WTC11 (cell line): ENCODE measurements at regions not wholly inside any gene's neighbourhood (a gene's known extent, or its start where the extent isn't known, plus 50 kb on each side); places are given as distances from the start of the nearest gene placed in this dataset.

ENCODE experiments used
- ATAC-seq: fragments of 200-7000 bp; cut with Tn5 transposase; 2 replicates; pipeline ENCODE4 v1.10.0; 2021; ENCODE audit warnings: mild to moderate bottlenecking, moderate library complexity
- CTCF ChIA-PET: fragments of 300-600 bp; sonication (Branson Sonifier 250); formaldehyde crosslinking; loops from one replicate; lab custom pipeline; 2021; ENCODE audit warnings: antibody characterized with exemption; lab: Charles Lee
- POLR2A ChIA-PET: fragments of 350-600 bp; sonication (Branson Sonifier 250); formaldehyde crosslinking; loops from one replicate; lab custom pipeline; 2021; ENCODE audit warnings: antibody characterized with exemption; lab: Charles Lee
- DNase-seq: peaks from one replicate; pipeline ENCODE4 v3.0.0; 2021; ENCODE audit warnings: low spot score
- H3K27ac Mint-ChIP-seq: 2 replicates; pipeline ENCODE4 v1.8.0; 2021; ENCODE audit warnings: mixed read lengths
- H3K27me3 Mint-ChIP-seq: 2 replicates; pipeline ENCODE4 v1.8.0; 2021; ENCODE audit warnings: low read depth, mild to moderate bottlenecking, moderate library complexity, mixed read lengths
- H3K36me3 Mint-ChIP-seq: 2 replicates; pipeline ENCODE4 v1.8.0; 2021; ENCODE audit warnings: mixed read lengths
- H3K4me1 Mint-ChIP-seq: 2 replicates; pipeline ENCODE4 v1.8.0; 2022; ENCODE audit warnings: mixed read lengths
- H3K4me3 Mint-ChIP-seq: 2 replicates; pipeline ENCODE4 v1.8.0; 2021; ENCODE audit warnings: mild to moderate bottlenecking, moderate library complexity, mixed read lengths
- H3K9me3 Mint-ChIP-seq: 2 replicates; pipeline ENCODE4 v1.8.0; 2021; ENCODE audit warnings: mixed read lengths
- CBFB ChIP-seq: sonication (generic); formaldehyde crosslinking; IDR thresholded peaks from 2 replicates; pipeline ENCODE4 v1.8.1; 2022; ENCODE audit warnings: mild to moderate bottlenecking, low read depth, missing genetic modification reagents
- CREB1 ChIP-seq: sonication (generic); formaldehyde crosslinking; IDR thresholded peaks from 2 replicates; pipeline ENCODE4 v1.8.0; 2023; ENCODE audit warnings: mild to moderate bottlenecking, missing genetic modification reagents
- ELF4 ChIP-seq: sonication (generic); formaldehyde crosslinking; IDR thresholded peaks from 2 replicates; pipeline ENCODE4 v1.8.1; 2022; ENCODE audit warnings: low read depth, mild to moderate bottlenecking, moderate library complexity, missing genetic modification reagents
- GRHL2 ChIP-seq: fragments of 250-450 bp; sonication (Bioruptor Pico); IDR thresholded peaks from 2 replicates; pipeline ENCODE4 v1.8.0; 2022; ENCODE audit warnings: mild to moderate bottlenecking, moderate library complexity; ENCODE audit not compliant: insufficient replicate concordance, severe bottlenecking
- GTF2I ChIP-seq: fragments of 250-450 bp; sonication (Bioruptor Pico); conservative IDR thresholded peaks from 2 replicates; pipeline ENCODE4 v1.4.0; 2021; ENCODE audit warnings: mild to moderate bottlenecking
- JAZF1 ChIP-seq: fragments of 250-450 bp; sonication (Bioruptor Pico); IDR thresholded peaks from 2 replicates; pipeline ENCODE4 v1.9.0; 2021; ENCODE audit warnings: moderate library complexity, mild to moderate bottlenecking, inconsistent platforms
- NR2C2 ChIP-seq: sonication (generic); formaldehyde crosslinking; IDR thresholded peaks from 2 replicates; pipeline ENCODE4 v1.8.0; 2022; ENCODE audit warnings: mild to moderate bottlenecking, missing genetic modification reagents
- PRRX2 ChIP-seq: fragments of 250-450 bp; sonication (Bioruptor Pico); IDR thresholded peaks from 2 replicates; pipeline ENCODE4 v1.8.0; 2021; ENCODE audit warnings: mild to moderate bottlenecking
- ZNF396 ChIP-seq: fragments of 250-450 bp; sonication (Bioruptor Pico); IDR thresholded peaks from 2 replicates; pipeline ENCODE4 v1.8.0; 2021; ENCODE audit warnings: mild to moderate bottlenecking, moderate library complexity, borderline replicate concordance
- ZNF671 ChIP-seq: fragments of 250-450 bp; sonication (Bioruptor Pico); IDR thresholded peaks from 2 replicates; pipeline ENCODE4 v1.8.0; 2021; ENCODE audit warnings: mild to moderate bottlenecking
- TF ChIP-seq, protein P1 (sequence below): fragments of 250-450 bp; sonication (Bioruptor Pico); IDR thresholded peaks from 2 replicates; pipeline ENCODE4 v1.9.0; 2021; ENCODE audit warnings: moderate library complexity, mild to moderate bottlenecking, inconsistent platforms, borderline replicate concordance
- TF ChIP-seq, protein P2 (sequence below): sonication (generic); formaldehyde crosslinking; IDR thresholded peaks from 2 replicates; pipeline ENCODE4 v1.8.0; 2023; ENCODE audit warnings: mild to moderate bottlenecking, missing genetic modification reagents
- TF ChIP-seq, protein P3 (sequence below): sonication (generic); formaldehyde crosslinking; IDR thresholded peaks from 2 replicates; pipeline ENCODE4 v1.8.1; 2023; ENCODE audit warnings: mild to moderate bottlenecking, missing genetic modification reagents, borderline replicate concordance
- TF ChIP-seq, protein P4 (sequence below): sonication (generic); formaldehyde crosslinking; IDR thresholded peaks from 2 replicates; pipeline ENCODE4 v1.8.1; 2022; ENCODE audit warnings: low read depth, missing genetic modification reagents, borderline replicate concordance
- TF ChIP-seq, protein P5 (sequence below): fragments of 200-600 bp; IDR thresholded peaks from 2 replicates; pipeline ENCODE4 v1.8.0; 2022; ENCODE audit warnings: antibody characterized with exemption
- TF ChIP-seq, protein P6 (sequence below): fragments of 250-450 bp; sonication (Bioruptor Pico); IDR thresholded peaks from 2 replicates; pipeline ENCODE4 v1.9.0; 2021; ENCODE audit warnings: mild to moderate bottlenecking, borderline replicate concordance
- TF ChIP-seq, protein P7 (sequence below): sonication (generic); formaldehyde crosslinking; conservative IDR thresholded peaks from 2 replicates; pipeline ENCODE4 v1.8.1; 2022; ENCODE audit warnings: mild to moderate bottlenecking, missing genetic modification reagents

DNA sequence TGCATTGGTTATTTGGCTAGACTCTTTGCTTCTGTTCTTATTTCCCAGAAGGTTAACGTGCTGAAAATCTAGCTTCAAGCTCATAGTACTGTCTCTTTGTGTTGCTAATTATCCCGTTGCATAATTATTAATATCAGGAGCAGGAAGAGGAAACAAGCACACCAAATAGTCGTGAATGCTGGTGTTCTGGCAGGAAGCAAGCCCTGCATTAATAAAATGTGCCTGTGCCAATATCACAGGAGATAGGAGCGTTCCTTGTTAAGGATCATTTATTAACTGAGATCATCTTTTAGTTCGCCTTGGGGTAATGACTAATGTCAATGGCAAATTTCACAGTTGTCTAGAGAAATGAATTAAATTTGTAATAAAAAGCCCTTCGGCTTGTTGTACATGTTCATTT, 893.0 kb upstream of the POU3F3 start:
- peaks cover 4% of the 10 kb centered on the region for H3K9me3 Mint-ChIP-seq
- no peak overlapping the region for H3K4me3 Mint-ChIP-seq
- peaks cover 3% of the 10 kb centered on the region; the same call in 1 of the 2 replicates for H3K36me3 Mint-ChIP-seq
- no peak for ATAC-seq
- TF ChIP-seq GRHL2 (CRISPR knock-in tag) = no peak
- TF ChIP-seq, protein P1, sequence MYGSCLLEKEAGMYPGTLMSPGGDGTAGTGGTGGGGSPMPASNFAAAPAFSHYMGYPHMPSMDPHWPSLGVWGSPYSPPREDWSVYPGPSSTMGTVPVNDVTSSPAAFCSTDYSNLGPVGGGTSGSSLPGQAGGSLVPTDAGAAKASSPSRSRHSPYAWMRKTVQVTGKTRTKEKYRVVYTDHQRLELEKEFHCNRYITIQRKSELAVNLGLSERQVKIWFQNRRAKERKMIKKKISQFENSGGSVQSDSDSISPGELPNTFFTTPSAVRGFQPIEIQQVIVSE (CRISPR knock-in tag) = no peak
- TF ChIP-seq, protein P2, sequence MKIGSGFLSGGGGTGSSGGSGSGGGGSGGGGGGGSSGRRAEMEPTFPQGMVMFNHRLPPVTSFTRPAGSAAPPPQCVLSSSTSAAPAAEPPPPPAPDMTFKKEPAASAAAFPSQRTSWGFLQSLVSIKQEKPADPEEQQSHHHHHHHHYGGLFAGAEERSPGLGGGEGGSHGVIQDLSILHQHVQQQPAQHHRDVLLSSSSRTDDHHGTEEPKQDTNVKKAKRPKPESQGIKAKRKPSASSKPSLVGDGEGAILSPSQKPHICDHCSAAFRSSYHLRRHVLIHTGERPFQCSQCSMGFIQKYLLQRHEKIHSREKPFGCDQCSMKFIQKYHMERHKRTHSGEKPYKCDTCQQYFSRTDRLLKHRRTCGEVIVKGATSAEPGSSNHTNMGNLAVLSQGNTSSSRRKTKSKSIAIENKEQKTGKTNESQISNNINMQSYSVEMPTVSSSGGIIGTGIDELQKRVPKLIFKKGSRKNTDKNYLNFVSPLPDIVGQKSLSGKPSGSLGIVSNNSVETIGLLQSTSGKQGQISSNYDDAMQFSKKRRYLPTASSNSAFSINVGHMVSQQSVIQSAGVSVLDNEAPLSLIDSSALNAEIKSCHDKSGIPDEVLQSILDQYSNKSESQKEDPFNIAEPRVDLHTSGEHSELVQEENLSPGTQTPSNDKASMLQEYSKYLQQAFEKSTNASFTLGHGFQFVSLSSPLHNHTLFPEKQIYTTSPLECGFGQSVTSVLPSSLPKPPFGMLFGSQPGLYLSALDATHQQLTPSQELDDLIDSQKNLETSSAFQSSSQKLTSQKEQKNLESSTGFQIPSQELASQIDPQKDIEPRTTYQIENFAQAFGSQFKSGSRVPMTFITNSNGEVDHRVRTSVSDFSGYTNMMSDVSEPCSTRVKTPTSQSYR (CRISPR knock-in tag) = no peak
- TF ChIP-seq PRRX2 (CRISPR knock-in tag) = no peak
- no peak for TF ChIP-seq ELF4
- TF ChIP-seq, protein P3, sequence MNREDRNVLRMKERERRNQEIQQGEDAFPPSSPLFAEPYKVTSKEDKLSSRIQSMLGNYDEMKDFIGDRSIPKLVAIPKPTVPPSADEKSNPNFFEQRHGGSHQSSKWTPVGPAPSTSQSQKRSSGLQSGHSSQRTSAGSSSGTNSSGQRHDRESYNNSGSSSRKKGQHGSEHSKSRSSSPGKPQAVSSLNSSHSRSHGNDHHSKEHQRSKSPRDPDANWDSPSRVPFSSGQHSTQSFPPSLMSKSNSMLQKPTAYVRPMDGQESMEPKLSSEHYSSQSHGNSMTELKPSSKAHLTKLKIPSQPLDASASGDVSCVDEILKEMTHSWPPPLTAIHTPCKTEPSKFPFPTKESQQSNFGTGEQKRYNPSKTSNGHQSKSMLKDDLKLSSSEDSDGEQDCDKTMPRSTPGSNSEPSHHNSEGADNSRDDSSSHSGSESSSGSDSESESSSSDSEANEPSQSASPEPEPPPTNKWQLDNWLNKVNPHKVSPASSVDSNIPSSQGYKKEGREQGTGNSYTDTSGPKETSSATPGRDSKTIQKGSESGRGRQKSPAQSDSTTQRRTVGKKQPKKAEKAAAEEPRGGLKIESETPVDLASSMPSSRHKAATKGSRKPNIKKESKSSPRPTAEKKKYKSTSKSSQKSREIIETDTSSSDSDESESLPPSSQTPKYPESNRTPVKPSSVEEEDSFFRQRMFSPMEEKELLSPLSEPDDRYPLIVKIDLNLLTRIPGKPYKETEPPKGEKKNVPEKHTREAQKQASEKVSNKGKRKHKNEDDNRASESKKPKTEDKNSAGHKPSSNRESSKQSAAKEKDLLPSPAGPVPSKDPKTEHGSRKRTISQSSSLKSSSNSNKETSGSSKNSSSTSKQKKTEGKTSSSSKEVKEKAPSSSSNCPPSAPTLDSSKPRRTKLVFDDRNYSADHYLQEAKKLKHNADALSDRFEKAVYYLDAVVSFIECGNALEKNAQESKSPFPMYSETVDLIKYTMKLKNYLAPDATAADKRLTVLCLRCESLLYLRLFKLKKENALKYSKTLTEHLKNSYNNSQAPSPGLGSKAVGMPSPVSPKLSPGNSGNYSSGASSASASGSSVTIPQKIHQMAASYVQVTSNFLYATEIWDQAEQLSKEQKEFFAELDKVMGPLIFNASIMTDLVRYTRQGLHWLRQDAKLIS (CRISPR knock-in tag) = no peak
- TF ChIP-seq ZNF671 = no peak
- TF ChIP-seq GTF2I (CRISPR knock-in tag) = no peak
- no peak for TF ChIP-seq CBFB (CRISPR knock-in tag)
- TF ChIP-seq, protein P4, sequence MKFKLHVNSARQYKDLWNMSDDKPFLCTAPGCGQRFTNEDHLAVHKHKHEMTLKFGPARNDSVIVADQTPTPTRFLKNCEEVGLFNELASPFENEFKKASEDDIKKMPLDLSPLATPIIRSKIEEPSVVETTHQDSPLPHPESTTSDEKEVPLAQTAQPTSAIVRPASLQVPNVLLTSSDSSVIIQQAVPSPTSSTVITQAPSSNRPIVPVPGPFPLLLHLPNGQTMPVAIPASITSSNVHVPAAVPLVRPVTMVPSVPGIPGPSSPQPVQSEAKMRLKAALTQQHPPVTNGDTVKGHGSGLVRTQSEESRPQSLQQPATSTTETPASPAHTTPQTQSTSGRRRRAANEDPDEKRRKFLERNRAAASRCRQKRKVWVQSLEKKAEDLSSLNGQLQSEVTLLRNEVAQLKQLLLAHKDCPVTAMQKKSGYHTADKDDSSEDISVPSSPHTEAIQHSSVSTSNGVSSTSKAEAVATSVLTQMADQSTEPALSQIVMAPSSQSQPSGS (CRISPR knock-in tag) = no peak
- no peak for TF ChIP-seq CREB1
- no peak for TF ChIP-seq ZNF396
- no peak for TF ChIP-seq JAZF1
- TF ChIP-seq NR2C2 = no peak
- TF ChIP-seq, protein P5, sequence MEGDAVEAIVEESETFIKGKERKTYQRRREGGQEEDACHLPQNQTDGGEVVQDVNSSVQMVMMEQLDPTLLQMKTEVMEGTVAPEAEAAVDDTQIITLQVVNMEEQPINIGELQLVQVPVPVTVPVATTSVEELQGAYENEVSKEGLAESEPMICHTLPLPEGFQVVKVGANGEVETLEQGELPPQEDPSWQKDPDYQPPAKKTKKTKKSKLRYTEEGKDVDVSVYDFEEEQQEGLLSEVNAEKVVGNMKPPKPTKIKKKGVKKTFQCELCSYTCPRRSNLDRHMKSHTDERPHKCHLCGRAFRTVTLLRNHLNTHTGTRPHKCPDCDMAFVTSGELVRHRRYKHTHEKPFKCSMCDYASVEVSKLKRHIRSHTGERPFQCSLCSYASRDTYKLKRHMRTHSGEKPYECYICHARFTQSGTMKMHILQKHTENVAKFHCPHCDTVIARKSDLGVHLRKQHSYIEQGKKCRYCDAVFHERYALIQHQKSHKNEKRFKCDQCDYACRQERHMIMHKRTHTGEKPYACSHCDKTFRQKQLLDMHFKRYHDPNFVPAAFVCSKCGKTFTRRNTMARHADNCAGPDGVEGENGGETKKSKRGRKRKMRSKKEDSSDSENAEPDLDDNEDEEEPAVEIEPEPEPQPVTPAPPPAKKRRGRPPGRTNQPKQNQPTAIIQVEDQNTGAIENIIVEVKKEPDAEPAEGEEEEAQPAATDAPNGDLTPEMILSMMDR = no peak
- TF ChIP-seq, protein P6, sequence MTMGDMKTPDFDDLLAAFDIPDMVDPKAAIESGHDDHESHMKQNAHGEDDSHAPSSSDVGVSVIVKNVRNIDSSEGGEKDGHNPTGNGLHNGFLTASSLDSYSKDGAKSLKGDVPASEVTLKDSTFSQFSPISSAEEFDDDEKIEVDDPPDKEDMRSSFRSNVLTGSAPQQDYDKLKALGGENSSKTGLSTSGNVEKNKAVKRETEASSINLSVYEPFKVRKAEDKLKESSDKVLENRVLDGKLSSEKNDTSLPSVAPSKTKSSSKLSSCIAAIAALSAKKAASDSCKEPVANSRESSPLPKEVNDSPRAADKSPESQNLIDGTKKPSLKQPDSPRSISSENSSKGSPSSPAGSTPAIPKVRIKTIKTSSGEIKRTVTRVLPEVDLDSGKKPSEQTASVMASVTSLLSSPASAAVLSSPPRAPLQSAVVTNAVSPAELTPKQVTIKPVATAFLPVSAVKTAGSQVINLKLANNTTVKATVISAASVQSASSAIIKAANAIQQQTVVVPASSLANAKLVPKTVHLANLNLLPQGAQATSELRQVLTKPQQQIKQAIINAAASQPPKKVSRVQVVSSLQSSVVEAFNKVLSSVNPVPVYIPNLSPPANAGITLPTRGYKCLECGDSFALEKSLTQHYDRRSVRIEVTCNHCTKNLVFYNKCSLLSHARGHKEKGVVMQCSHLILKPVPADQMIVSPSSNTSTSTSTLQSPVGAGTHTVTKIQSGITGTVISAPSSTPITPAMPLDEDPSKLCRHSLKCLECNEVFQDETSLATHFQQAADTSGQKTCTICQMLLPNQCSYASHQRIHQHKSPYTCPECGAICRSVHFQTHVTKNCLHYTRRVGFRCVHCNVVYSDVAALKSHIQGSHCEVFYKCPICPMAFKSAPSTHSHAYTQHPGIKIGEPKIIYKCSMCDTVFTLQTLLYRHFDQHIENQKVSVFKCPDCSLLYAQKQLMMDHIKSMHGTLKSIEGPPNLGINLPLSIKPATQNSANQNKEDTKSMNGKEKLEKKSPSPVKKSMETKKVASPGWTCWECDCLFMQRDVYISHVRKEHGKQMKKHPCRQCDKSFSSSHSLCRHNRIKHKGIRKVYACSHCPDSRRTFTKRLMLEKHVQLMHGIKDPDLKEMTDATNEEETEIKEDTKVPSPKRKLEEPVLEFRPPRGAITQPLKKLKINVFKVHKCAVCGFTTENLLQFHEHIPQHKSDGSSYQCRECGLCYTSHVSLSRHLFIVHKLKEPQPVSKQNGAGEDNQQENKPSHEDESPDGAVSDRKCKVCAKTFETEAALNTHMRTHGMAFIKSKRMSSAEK (CRISPR knock-in tag) = no peak
- TF ChIP-seq, protein P7, sequence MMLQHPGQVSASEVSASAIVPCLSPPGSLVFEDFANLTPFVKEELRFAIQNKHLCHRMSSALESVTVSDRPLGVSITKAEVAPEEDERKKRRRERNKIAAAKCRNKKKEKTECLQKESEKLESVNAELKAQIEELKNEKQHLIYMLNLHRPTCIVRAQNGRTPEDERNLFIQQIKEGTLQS = no peak
- TF ChIP-seq, all 79 proteins: peak for 0
- POLR2A ChIA-PET = no interaction called here
- Mint-ChIP-seq H3K27me3 (no peaks in the 10 kb centered on the region), H3K27ac (no peak overlapping the region), H3K4me1 (peaks cover 4% of the 10 kb centered on the region; the same call in 1 of the 2 replicates)
- CTCF ChIA-PET = no interaction called here
- no peak for DNase-seq
